ENCODE measurements at regions not wholly inside any gene's neighbourhood (a gene's known extent, or its start where the extent isn't known, plus 50 kb on each side); places are given as distances from the start of the nearest gene placed in this dataset.

- DNase-seq (ENCODE audit: low read depth, low spot score) (no peak), FAIRE-seq (no peak)
- Histone ChIP-seq H3K4me3 (replicated peaks in 1 of 3; ENCODE audit: insufficient read depth in 1 of 3, low read depth in 1 of 3, low read length in 3 of 3) (no peak overlapping the region), H3K4me2 (ENCODE audit: insufficient read depth, low read length) (no peak overlapping the region), H3K9ac (replicated peaks; ENCODE audit: extremely low read depth, insufficient read depth, low read length) (no peak overlapping the region), H3K79me2 (ENCODE audit: control insufficient read depth, insufficient read depth, low read length) (no peaks in the 10 kb centered on the region), H2AFZ (ENCODE audit: low read depth, low read length) (no peak overlapping the region), H3K4me1 (ENCODE audit: control insufficient read depth, extremely low read depth, insufficient read depth, low read length) (no peaks in the 10 kb centered on the region), H3K27ac (ENCODE audit: insufficient read depth, low read depth, low read length) (no peak overlapping the region), H3K9me3 (replicated peaks; ENCODE audit: control insufficient read depth, insufficient read depth, low read length) (no peaks in the 10 kb centered on the region), H3K9me1 (replicated peaks; ENCODE audit: control insufficient read depth, extremely low read depth, insufficient read depth, low read length) (no peaks in the 10 kb centered on the region), H3K36me3 (ENCODE audit: control insufficient read depth in 2 of 2, extremely low read depth in 1 of 2, insufficient read depth in 2 of 2, low read length in 2 of 2) (no peaks in the 10 kb centered on the region), H4K20me1 (replicated peaks; ENCODE audit: control insufficient read depth, extremely low read depth, insufficient read depth, low read length) (no peaks in the 10 kb centered on the region), H3K27me3 (ENCODE audit: control insufficient read depth in 2 of 2, insufficient read depth in 2 of 2, low read length in 2 of 2) (peaks cover 2 to 3% of the 10 kb centered on the region in 2 experiments)
- ChIA-PET CTCF (no interaction called here), POLR2A (no interaction called here)
- dilution Hi-C loops (cut with MboI; ENCODE audit: extremely low pct_ligation_motif_present, low sequenced_read_pairs) = no loop called here
- no peak for TF ChIP-seq CTCF (IDR thresholded peaks at IDR 0.05; ENCODE audit: extremely low read depth in 1 of 2, insufficient read depth in 1 of 2, low read depth in 1 of 2, low read length in 2 of 2)
- no peak for TF ChIP-seq POLR2A (IDR thresholded peaks at IDR 0.05; ENCODE audit: low read depth, low read length)
- TF ChIP-seq MYC (IDR thresholded peaks at IDR 0.05; ENCODE audit: low read depth, low read length) = no peak
- no peak for TF ChIP-seq GATA2 (IDR thresholded peaks at IDR 0.05; ENCODE audit: insufficient read depth, insufficient read length, low read depth, low read length)
- no peak for TF ChIP-seq POLR2AphosphoS5 (IDR thresholded peaks at IDR 0.05; ENCODE audit: insufficient read depth, low read depth, low read length)
- TF ChIP-seq EZH2 (IDR thresholded peaks at IDR 0.05; ENCODE audit: borderline replicate concordance, low read depth, low read length, severe bottlenecking) = no peak
- TF ChIP-seq FOS (IDR thresholded peaks at IDR 0.05; ENCODE audit: borderline replicate concordance, insufficient read depth, low read length) = no peak
- no peak for TF ChIP-seq MAX (IDR thresholded peaks at IDR 0.05; ENCODE audit: insufficient read depth, insufficient read length)
- no peak for TF ChIP-seq JUN (IDR thresholded peaks at IDR 0.05; ENCODE audit: borderline replicate concordance, insufficient read depth, insufficient read length, low read depth)
- no TSS peak for BruUV-seq (replicated peaks)
- intact Hi-C loops (cut with micrococcal nuclease) = no loop called here
Measured at GRCh38 chr14:36066636-36067035, 109.9 kb downstream of the PTCSC3 start.

Data from endothelial cell of umbilical vein (primary cell).